ENCODE measurements at regions not wholly inside any gene's neighbourhood (a gene's known extent, or its start where the extent isn't known, plus 50 kb on each side); places are given as distances from the start of the nearest gene placed in this dataset.

DNA sequence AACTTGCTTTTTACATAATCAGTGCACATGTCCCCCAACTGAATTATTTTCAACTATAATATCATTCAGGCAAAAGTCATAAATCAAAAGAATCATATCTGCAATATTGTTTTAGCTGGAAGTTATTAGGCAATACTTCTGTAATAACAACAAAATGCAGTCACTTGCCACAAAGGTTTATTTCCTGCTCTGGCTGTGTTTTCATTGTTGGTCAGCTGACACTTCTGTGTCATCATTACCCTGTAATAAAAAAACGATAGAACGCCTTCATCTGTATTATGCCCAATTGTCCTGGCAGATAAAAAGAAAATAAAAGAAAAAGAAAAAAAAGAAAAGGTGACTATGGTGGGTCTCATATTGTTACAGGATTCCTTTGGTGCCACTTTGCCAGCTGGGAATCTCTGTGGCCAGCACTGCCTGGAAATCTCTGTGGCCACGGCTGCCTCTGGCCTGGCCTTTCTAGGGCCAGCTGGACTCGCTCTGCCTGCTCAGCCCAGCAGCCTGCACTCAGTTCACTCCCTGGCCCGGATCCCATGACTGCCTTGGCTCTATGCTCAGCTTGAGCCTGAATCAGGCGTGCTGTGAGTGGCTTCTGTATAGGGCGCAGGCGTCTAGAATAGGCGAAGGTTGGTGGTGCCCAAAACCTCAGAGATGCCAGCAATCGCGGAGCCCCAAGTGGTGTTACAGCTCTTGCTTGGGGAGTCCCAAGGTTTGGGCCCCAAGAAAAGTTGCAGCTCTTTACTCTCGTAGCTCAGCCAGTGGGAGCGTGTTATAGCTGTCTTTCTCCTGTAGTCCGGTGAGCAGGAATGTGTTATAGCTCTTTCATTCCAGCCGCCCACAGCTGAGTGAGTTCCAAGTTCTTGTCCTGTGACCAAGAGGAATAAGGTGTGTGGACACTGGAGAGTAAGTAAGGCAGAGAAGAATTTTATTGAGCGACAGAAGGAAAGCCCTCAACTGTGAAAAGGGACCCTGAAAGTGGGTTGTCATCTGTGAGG lies 1227.1 kb downstream of the SLITRK1 start:
- DNase-seq (ENCODE audit: low read depth, low spot score) (no peak), FAIRE-seq (no peak)
- ChIA-PET POLR2A (no interaction called here), CTCF (no interaction called here)
- TF ChIP-seq EZH2 (IDR thresholded peaks at IDR 0.05; ENCODE audit: borderline replicate concordance, low read depth, low read length, severe bottlenecking): no peak
- no peak for TF ChIP-seq JUN (IDR thresholded peaks at IDR 0.05; ENCODE audit: borderline replicate concordance, insufficient read depth, insufficient read length, low read depth)
- no peak for TF ChIP-seq POLR2A (IDR thresholded peaks at IDR 0.05; ENCODE audit: low read depth, low read length)
- TF ChIP-seq GATA2 (IDR thresholded peaks at IDR 0.05; ENCODE audit: insufficient read depth, insufficient read length, low read depth, low read length): no peak
- TF ChIP-seq, protein P1, sequence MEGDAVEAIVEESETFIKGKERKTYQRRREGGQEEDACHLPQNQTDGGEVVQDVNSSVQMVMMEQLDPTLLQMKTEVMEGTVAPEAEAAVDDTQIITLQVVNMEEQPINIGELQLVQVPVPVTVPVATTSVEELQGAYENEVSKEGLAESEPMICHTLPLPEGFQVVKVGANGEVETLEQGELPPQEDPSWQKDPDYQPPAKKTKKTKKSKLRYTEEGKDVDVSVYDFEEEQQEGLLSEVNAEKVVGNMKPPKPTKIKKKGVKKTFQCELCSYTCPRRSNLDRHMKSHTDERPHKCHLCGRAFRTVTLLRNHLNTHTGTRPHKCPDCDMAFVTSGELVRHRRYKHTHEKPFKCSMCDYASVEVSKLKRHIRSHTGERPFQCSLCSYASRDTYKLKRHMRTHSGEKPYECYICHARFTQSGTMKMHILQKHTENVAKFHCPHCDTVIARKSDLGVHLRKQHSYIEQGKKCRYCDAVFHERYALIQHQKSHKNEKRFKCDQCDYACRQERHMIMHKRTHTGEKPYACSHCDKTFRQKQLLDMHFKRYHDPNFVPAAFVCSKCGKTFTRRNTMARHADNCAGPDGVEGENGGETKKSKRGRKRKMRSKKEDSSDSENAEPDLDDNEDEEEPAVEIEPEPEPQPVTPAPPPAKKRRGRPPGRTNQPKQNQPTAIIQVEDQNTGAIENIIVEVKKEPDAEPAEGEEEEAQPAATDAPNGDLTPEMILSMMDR (IDR thresholded peaks at IDR 0.05; ENCODE audit: extremely low read depth in 1 of 2, insufficient read depth in 1 of 2, low read depth in 1 of 2, low read length in 2 of 2): no peak
- TF ChIP-seq POLR2AphosphoS5 (IDR thresholded peaks at IDR 0.05; ENCODE audit: insufficient read depth, low read depth, low read length): no peak
- TF ChIP-seq, protein P2, sequence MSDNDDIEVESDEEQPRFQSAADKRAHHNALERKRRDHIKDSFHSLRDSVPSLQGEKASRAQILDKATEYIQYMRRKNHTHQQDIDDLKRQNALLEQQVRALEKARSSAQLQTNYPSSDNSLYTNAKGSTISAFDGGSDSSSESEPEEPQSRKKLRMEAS (IDR thresholded peaks at IDR 0.05; ENCODE audit: insufficient read depth, insufficient read length): no peak
- TF ChIP-seq FOS (IDR thresholded peaks at IDR 0.05; ENCODE audit: borderline replicate concordance, insufficient read depth, low read length): no peak
- TF ChIP-seq MYC (IDR thresholded peaks at IDR 0.05; ENCODE audit: low read depth, low read length): no peak
- H3K4me1 ChIP-seq (ENCODE audit: control insufficient read depth, extremely low read depth, insufficient read depth, low read length): no peaks in the 10 kb centered on the region
- dilution Hi-C loops (cut with MboI; ENCODE audit: extremely low pct_ligation_motif_present, low sequenced_read_pairs) (no loop called here), intact Hi-C loops (cut with micrococcal nuclease) (no loop called here)
- no peak overlapping the region for H3K4me2 ChIP-seq (ENCODE audit: insufficient read depth, low read length)
- H3K9ac ChIP-seq (replicated peaks; ENCODE audit: extremely low read depth, insufficient read depth, low read length): no peak overlapping the region
- H3K9me1 ChIP-seq (replicated peaks; ENCODE audit: control insufficient read depth, extremely low read depth, insufficient read depth, low read length): no peaks in the 10 kb centered on the region
- H3K27ac ChIP-seq (ENCODE audit: insufficient read depth, low read depth, low read length): no peak overlapping the region
- H3K27me3 ChIP-seq (ENCODE audit: control insufficient read depth in 2 of 2, insufficient read depth in 2 of 2, low read length in 2 of 2): no peaks in the 10 kb centered on the region
- no peak overlapping the region for H3K4me3 ChIP-seq (replicated peaks in 1 of 3; ENCODE audit: insufficient read depth in 1 of 3, low read depth in 1 of 3, low read length in 3 of 3)
- no peaks in the 10 kb centered on the region for H3K79me2 ChIP-seq (ENCODE audit: control insufficient read depth, insufficient read depth, low read length)
- no peak overlapping the region for H2AFZ ChIP-seq (ENCODE audit: low read depth, low read length)
- no peaks in the 10 kb centered on the region for H3K9me3 ChIP-seq (replicated peaks; ENCODE audit: control insufficient read depth, insufficient read depth, low read length)
- no peaks in the 10 kb centered on the region for H4K20me1 ChIP-seq (replicated peaks; ENCODE audit: control insufficient read depth, extremely low read depth, insufficient read depth, low read length)
- BruUV-seq (replicated peaks): no TSS peak
- no peaks in the 10 kb centered on the region for H3K36me3 ChIP-seq (ENCODE audit: control insufficient read depth in 2 of 2, extremely low read depth in 1 of 2, insufficient read depth in 2 of 2, low read length in 2 of 2)

Data from endothelial cell of umbilical vein (primary cell).